ENCODE measurements at regions not wholly inside any gene's neighbourhood (a gene's known extent, or its start where the extent isn't known, plus 50 kb on each side); places are given as distances from the start of the nearest gene placed in this dataset.
"Not testable (repeated sequence)": the region's sequence is repeated elsewhere in the genome, so short reads cannot be mapped to it uniquely, and the experiment has no call there.

DNA sequence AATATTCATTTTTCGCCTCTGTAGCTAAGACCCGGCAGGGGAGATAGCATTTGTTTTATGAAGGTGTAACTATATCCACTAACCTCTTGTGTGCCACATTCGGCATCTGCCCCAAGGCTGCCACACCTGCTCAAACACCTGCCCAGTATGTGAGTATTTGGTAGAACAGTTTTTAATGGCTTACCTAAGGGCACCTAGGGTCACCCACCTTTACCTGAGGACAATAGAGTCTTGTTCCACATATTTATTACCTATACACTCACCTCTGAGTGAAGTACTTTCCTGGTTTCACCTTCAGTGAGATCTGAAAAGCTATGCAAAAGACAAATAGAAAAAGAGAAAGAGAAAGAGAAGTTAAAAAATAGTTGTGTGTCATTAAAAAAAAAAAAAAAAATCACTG, 68.0 kb upstream of the PIP5K1B start:
- Histone ChIP-seq H3K79me2 (ENCODE audit: control insufficient read depth, insufficient read depth, low read length) (no peaks in the 10 kb centered on the region), H3K9me1 (replicated peaks; ENCODE audit: control insufficient read depth, extremely low read depth, insufficient read depth, low read length) (no peaks in the 10 kb centered on the region), H3K9ac (replicated peaks; ENCODE audit: extremely low read depth, insufficient read depth, low read length) (no peak overlapping the region), H3K4me3 (replicated peaks in 1 of 3; ENCODE audit: insufficient read depth in 1 of 3, low read depth in 1 of 3, low read length in 3 of 3) (no peak overlapping the region), H3K4me1 (ENCODE audit: control insufficient read depth, extremely low read depth, insufficient read depth, low read length) (no peaks in the 10 kb centered on the region), H3K9me3 (replicated peaks; ENCODE audit: control insufficient read depth, insufficient read depth, low read length) (no peaks in the 10 kb centered on the region), H4K20me1 (replicated peaks; ENCODE audit: control insufficient read depth, extremely low read depth, insufficient read depth, low read length) (no peaks in the 10 kb centered on the region), H3K4me2 (ENCODE audit: insufficient read depth, low read length) (no peak overlapping the region), H3K27me3 (ENCODE audit: control insufficient read depth in 2 of 2, insufficient read depth in 2 of 2, low read length in 2 of 2) (no peaks in the 10 kb centered on the region), H3K27ac (ENCODE audit: insufficient read depth, low read depth, low read length) (no peak overlapping the region), H3K36me3 (ENCODE audit: control insufficient read depth in 2 of 2, extremely low read depth in 1 of 2, insufficient read depth in 2 of 2, low read length in 2 of 2) (no peaks in the 10 kb centered on the region), H2AFZ (ENCODE audit: low read depth, low read length) (no peak overlapping the region)
- no peak for FAIRE-seq
- DNase-seq (ENCODE audit: low read depth, low spot score), result no peak
- TF ChIP-seq POLR2AphosphoS5 (IDR thresholded peaks at IDR 0.05; ENCODE audit: insufficient read depth, low read depth, low read length) (no peak), MYC (IDR thresholded peaks at IDR 0.05; ENCODE audit: low read depth, low read length) (no peak), GATA2 (IDR thresholded peaks at IDR 0.05; ENCODE audit: insufficient read depth, insufficient read length, low read depth, low read length) (no peak), FOS (IDR thresholded peaks at IDR 0.05; ENCODE audit: borderline replicate concordance, insufficient read depth, low read length) (no peak), JUN (IDR thresholded peaks at IDR 0.05; ENCODE audit: borderline replicate concordance, insufficient read depth, insufficient read length, low read depth) (no peak), POLR2A (IDR thresholded peaks at IDR 0.05; ENCODE audit: low read depth, low read length) (no peak), EZH2 (IDR thresholded peaks at IDR 0.05; ENCODE audit: borderline replicate concordance, low read depth, low read length, severe bottlenecking) (no peak), MAX (IDR thresholded peaks at IDR 0.05; ENCODE audit: insufficient read depth, insufficient read length) (no peak)
- TF ChIP-seq, protein P1, sequence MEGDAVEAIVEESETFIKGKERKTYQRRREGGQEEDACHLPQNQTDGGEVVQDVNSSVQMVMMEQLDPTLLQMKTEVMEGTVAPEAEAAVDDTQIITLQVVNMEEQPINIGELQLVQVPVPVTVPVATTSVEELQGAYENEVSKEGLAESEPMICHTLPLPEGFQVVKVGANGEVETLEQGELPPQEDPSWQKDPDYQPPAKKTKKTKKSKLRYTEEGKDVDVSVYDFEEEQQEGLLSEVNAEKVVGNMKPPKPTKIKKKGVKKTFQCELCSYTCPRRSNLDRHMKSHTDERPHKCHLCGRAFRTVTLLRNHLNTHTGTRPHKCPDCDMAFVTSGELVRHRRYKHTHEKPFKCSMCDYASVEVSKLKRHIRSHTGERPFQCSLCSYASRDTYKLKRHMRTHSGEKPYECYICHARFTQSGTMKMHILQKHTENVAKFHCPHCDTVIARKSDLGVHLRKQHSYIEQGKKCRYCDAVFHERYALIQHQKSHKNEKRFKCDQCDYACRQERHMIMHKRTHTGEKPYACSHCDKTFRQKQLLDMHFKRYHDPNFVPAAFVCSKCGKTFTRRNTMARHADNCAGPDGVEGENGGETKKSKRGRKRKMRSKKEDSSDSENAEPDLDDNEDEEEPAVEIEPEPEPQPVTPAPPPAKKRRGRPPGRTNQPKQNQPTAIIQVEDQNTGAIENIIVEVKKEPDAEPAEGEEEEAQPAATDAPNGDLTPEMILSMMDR (IDR thresholded peaks at IDR 0.05; ENCODE audit: extremely low read depth in 1 of 2, insufficient read depth in 1 of 2, low read depth in 1 of 2, low read length in 2 of 2), result no peak
- BruUV-seq (replicated peaks), result no TSS peak
- ChIA-PET CTCF (no interaction called here), POLR2A (no interaction called here)
- intact Hi-C loops (cut with micrococcal nuclease) (no loop called here), dilution Hi-C loops (cut with MboI; ENCODE audit: extremely low pct_ligation_motif_present, low sequenced_read_pairs) (no loop called here)

- POLR2A ChIA-PET; H4K20me1 ChIP-seq (replicated peaks; ENCODE audit: control insufficient read depth, extremely low read depth, insufficient read depth, low read length); dilution Hi-C loops (cut with MboI; ENCODE audit: extremely low pct_ligation_motif_present, low sequenced_read_pairs); CTCF ChIA-PET; H3K4me3 ChIP-seq (replicated peaks in 1 of 3; ENCODE audit: insufficient read depth in 1 of 3, low read depth in 1 of 3, low read length in 3 of 3); FAIRE-seq; H3K9me1 ChIP-seq (replicated peaks; ENCODE audit: control insufficient read depth, extremely low read depth, insufficient read depth, low read length); DNase-seq (ENCODE audit: low read depth, low spot score); H3K4me1 ChIP-seq (ENCODE audit: control insufficient read depth, extremely low read depth, insufficient read depth, low read length); H3K4me2 ChIP-seq (ENCODE audit: insufficient read depth, low read length); H3K36me3 ChIP-seq (ENCODE audit: control insufficient read depth in 2 of 2, extremely low read depth in 1 of 2, insufficient read depth in 2 of 2, low read length in 2 of 2); BruUV-seq (replicated peaks); H3K9me3 ChIP-seq (replicated peaks; ENCODE audit: control insufficient read depth, insufficient read depth, low read length); intact Hi-C loops (cut with micrococcal nuclease); H3K27me3 ChIP-seq (ENCODE audit: control insufficient read depth in 2 of 2, insufficient read depth in 2 of 2, low read length in 2 of 2); H3K9ac ChIP-seq (replicated peaks; ENCODE audit: extremely low read depth, insufficient read depth, low read length); H2AFZ ChIP-seq (ENCODE audit: low read depth, low read length); H3K79me2 ChIP-seq (ENCODE audit: control insufficient read depth, insufficient read depth, low read length); H3K27ac ChIP-seq (ENCODE audit: insufficient read depth, low read depth, low read length): not testable (repeated sequence)
Observed at GRCh38 chr9:68639261-68639660, 65.8 kb upstream of the PIP5K1B start.

All from endothelial cell of umbilical vein (primary cell).